ENCODE measurements at regions not wholly inside any gene's neighbourhood (a gene's known extent, or its start where the extent isn't known, plus 50 kb on each side); places are given as distances from the start of the nearest gene placed in this dataset.

DNA sequence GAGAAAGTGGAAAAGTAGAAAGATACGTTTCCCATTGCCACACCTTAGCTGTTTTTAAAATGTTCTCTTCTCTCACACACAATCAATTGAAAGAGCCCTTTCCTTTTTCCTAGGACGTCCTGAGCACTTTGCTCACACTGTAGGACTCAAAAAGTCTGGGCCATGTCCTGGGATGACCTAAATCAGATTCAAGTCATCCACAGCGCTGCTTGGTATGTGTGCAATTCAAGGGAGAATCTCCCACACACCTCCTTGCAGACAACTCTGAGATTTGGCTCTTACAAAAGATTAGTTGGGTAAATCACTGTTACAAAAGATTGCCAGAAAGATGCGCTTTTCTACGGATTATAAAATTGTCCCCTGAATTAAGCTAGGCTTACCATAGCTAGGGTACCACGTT is 130.1 kb downstream of the RNASET2 start (continued):
- TF ChIP-seq, protein P1, sequence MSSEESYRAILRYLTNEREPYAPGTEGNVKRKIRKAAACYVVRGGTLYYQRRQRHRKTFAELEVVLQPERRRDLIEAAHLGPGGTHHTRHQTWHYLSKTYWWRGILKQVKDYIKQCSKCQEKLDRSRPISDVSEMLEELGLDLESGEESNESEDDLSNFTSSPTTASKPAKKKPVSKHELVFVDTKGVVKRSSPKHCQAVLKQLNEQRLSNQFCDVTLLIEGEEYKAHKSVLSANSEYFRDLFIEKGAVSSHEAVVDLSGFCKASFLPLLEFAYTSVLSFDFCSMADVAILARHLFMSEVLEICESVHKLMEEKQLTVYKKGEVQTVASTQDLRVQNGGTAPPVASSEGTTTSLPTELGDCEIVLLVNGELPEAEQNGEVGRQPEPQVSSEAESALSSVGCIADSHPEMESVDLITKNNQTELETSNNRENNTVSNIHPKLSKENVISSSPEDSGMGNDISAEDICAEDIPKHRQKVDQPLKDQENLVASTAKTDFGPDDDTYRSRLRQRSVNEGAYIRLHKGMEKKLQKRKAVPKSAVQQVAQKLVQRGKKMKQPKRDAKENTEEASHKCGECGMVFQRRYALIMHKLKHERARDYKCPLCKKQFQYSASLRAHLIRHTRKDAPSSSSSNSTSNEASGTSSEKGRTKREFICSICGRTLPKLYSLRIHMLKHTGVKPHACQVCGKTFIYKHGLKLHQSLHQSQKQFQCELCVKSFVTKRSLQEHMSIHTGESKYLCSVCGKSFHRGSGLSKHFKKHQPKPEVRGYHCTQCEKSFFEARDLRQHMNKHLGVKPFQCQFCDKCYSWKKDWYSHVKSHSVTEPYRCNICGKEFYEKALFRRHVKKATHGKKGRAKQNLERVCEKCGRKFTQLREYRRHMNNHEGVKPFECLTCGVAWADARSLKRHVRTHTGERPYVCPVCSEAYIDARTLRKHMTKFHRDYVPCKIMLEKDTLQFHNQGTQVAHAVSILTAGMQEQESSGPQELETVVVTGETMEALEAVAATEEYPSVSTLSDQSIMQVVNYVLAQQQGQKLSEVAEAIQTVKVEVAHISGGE (tag by site-specific recombination; conservative IDR thresholded peaks at IDR 0.05; ENCODE audit: low read depth), result no peak

- Histone ChIP-seq H3K9me3 (ENCODE audit: control insufficient read depth, insufficient read depth, low read depth, low read length) (no peaks in the 10 kb centered on the region), H3K4me3 (ENCODE audit: low read depth, low read length) (no peak overlapping the region), H3K36me3 (ENCODE audit: control insufficient read depth in 2 of 2, insufficient read depth in 1 of 2, low read length in 2 of 2) (no peaks in the 10 kb centered on the region), H3K4me1 (ENCODE audit: control insufficient read depth, insufficient read depth, low read length) (no peaks in the 10 kb centered on the region), H3K27ac (ENCODE audit: extremely low read depth, low read depth, low read length) (no peak overlapping the region)
- ChIA-PET CTCF (no interaction called here), POLR2A (interaction anchor here (0.6 to 1.0 kb wide), 2 partner anchors 9 to 131 kb away, joined by 3 to 4 read pairs; partner anchors contain the start of gene RNASET2)
- TF ChIP-seq ZNF433 (tag by site-specific recombination; IDR thresholded peaks at IDR 0.05; ENCODE audit: low read depth), result no peak
- TF ChIP-seq, protein P2, sequence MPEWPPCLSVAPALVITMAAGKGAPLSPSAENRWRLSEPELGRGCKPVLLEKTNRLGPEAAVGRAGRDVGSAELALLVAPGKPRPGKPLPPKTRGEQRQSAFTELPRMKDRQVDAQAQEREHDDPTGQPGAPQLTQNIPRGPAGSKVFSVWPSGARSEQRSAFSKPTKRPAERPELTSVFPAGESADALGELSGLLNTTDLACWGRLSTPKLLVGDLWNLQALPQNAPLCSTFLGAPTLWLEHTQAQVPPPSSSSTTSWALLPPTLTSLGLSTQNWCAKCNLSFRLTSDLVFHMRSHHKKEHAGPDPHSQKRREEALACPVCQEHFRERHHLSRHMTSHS (tag by site-specific recombination; IDR thresholded peaks at IDR 0.05), result no peak
- TF ChIP-seq, protein P3, sequence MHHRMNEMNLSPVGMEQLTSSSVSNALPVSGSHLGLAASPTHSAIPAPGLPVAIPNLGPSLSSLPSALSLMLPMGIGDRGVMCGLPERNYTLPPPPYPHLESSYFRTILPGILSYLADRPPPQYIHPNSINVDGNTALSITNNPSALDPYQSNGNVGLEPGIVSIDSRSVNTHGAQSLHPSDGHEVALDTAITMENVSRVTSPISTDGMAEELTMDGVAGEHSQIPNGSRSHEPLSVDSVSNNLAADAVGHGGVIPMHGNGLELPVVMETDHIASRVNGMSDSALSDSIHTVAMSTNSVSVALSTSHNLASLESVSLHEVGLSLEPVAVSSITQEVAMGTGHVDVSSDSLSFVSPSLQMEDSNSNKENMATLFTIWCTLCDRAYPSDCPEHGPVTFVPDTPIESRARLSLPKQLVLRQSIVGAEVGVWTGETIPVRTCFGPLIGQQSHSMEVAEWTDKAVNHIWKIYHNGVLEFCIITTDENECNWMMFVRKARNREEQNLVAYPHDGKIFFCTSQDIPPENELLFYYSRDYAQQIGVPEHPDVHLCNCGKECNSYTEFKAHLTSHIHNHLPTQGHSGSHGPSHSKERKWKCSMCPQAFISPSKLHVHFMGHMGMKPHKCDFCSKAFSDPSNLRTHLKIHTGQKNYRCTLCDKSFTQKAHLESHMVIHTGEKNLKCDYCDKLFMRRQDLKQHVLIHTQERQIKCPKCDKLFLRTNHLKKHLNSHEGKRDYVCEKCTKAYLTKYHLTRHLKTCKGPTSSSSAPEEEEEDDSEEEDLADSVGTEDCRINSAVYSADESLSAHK (tag by site-specific recombination; IDR thresholded peaks at IDR 0.05), result no peak
Measured at GRCh38 chr6:166825553-166826145, 130.7 kb downstream of the RNASET2 start.

DNA sequence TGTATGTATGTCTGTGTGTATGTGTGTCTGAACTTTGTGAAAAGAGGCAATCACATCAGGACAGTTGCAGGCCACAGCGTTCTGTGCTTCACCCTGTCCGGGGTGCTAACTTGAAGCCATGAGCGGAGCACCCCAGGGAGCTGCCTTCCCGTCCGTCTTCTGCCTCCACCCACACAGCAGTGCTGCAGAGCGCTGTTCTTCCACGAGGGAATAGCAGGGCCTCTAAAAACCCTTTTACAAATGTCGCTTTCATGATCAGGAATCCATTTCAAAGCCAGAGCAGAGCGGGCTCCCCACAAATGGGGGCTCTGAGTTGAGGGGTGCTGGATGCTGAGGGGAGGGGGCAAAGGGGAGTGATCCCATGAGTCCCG is 131.5 kb downstream of the RNASET2 start:
- Histone ChIP-seq H3K4me1 (ENCODE audit: control insufficient read depth, insufficient read depth, low read length) (no peaks in the 10 kb centered on the region), H3K4me3 (ENCODE audit: low read depth, low read length) (no peak overlapping the region), H3K36me3 (ENCODE audit: control insufficient read depth in 2 of 2, insufficient read depth in 1 of 2, low read length in 2 of 2) (no peaks in the 10 kb centered on the region), H3K27ac (ENCODE audit: extremely low read depth, low read depth, low read length) (no peak overlapping the region), H3K9me3 (ENCODE audit: control insufficient read depth, insufficient read depth, low read depth, low read length) (no peaks in the 10 kb centered on the region)
- TF ChIP-seq, protein P4, sequence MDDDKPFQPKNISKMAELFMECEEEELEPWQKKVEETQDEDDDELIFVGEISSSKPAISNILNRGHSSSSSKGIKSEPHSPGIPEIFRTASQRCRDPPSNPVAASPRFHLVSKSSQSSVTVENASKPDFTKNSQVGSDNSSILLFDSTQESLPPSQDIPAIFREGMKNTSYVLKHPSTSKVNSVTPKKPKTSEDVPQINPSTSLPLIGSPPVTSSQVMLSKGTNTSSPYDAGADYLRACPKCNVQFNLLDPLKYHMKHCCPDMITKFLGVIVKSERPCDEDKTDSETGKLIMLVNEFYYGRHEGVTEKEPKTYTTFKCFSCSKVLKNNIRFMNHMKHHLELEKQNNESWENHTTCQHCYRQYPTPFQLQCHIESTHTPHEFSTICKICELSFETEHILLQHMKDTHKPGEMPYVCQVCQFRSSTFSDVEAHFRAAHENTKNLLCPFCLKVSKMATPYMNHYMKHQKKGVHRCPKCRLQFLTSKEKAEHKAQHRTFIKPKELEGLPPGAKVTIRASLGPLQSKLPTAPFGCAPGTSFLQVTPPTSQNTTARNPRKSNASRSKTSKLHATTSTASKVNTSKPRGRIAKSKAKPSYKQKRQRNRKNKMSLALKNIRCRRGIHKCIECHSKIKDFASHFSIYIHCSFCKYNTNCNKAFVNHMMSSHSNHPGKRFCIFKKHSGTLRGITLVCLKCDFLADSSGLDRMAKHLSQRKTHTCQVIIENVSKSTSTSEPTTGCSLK (tag by site-specific recombination; IDR thresholded peaks at IDR 0.05), result no peak
- TF ChIP-seq TCF7L2 (IDR thresholded peaks at IDR 0.05; ENCODE audit: borderline replicate concordance, low read depth, low read length), result no peak
- TF ChIP-seq ZNF10 (tag by site-specific recombination; IDR thresholded peaks at IDR 0.05), result no peak
- TF ChIP-seq MEIS1 (CRISPR knock-in tag; IDR thresholded peaks at IDR 0.05; ENCODE audit: borderline replicate concordance), result no peak
- no peak for TF ChIP-seq ZNF629 (tag by site-specific recombination; IDR thresholded peaks at IDR 0.05)
- TF ChIP-seq ZBTB20 (tag by site-specific recombination; IDR thresholded peaks at IDR 0.05), result no peak
- TF ChIP-seq SALL2 (tag by site-specific recombination; IDR thresholded peaks at IDR 0.05; ENCODE audit: borderline replicate concordance), result no peak
- no peak for TF ChIP-seq ZNF561 (tag by site-specific recombination; IDR thresholded peaks at IDR 0.05; ENCODE audit: borderline replicate concordance)
- TF ChIP-seq ZNF19 (tag by site-specific recombination; IDR thresholded peaks at IDR 0.05; ENCODE audit: low read depth), result no peak
- no peak for TF ChIP-seq ZNF292 (tag by site-specific recombination; IDR thresholded peaks at IDR 0.05; ENCODE audit: borderline replicate concordance, low read depth)
- TF ChIP-seq HOXA7 (CRISPR knock-in tag; IDR thresholded peaks at IDR 0.05; ENCODE audit: borderline replicate concordance), result no peak
- CTCF ChIA-PET, result no interaction called here
- POLR2A ChIA-PET, result no interaction called here

Measured in HEK293 (cell line).